GM10248 (cell line): ENCODE measurements at regions not wholly inside any gene's neighbourhood (a gene's known extent, or its start where the extent isn't known, plus 50 kb on each side); places are given as distances from the start of the nearest gene placed in this dataset.

Experiments
- CTCF ChIA-PET: fragments of 300-600 bp; sonication (Branson Sonifier 250); formaldehyde crosslinking; extraction: SDS; loops from one replicate; lab custom pipeline; 2021; ENCODE audit warnings: antibody characterized with exemption; lab: Yijun Ruan, JAX
- POLR2A ChIA-PET: fragments of 350-650 bp; sonication (Branson Sonifier 250); formaldehyde crosslinking; extraction: SDS; loops from one replicate; lab custom pipeline; 2020; ENCODE audit warnings: antibody characterized with exemption; lab: Yijun Ruan, JAX
- DNase-seq: peaks from one replicate; pipeline ENCODE4 v3.0.0; 2012; ENCODE audit errors: extremely low spot score
- CTCF ChIP-seq: IDR thresholded peaks from 2 replicates; pipeline ENCODE4 v1.5.1; 2012; ENCODE audit warnings: mild to moderate bottlenecking, low read depth; ENCODE audit errors: extremely low read depth, missing control alignments, control extremely low read depth

- ChIA-PET CTCF (interaction anchor here (0.9 to 1.2 kb wide), 4 partner anchors 13 to 579 kb away, joined by 3 to 4 read pairs (median 3); no protein-coding TSS in a partner anchor), POLR2A (no interaction called here)
- no peak for DNase-seq
- TF ChIP-seq CTCF: no peak
Measured at GRCh38 chr6:105644691-105645090, 241.8 kb upstream of the PREP start.

GRCh38 chr6:105644073-105644489, 241.2 kb upstream of the PREP start:
- peak; percentile 31 for TF ChIP-seq CTCF
- ChIA-PET POLR2A (no interaction called here), CTCF (interaction anchor here (0.9 to 1.9 kb wide), 6 partner anchors 15 to 579 kb away, joined by 3 to 4 read pairs (median 3); no protein-coding TSS in a partner anchor)
- DNase-seq: no peak

- ChIA-PET POLR2A (no interaction called here), CTCF (interaction anchor here (1.0 to 2.0 kb wide), 5 partner anchors 9 to 55 kb away, joined by 3 to 5 read pairs (median 4); no protein-coding TSS in a partner anchor)
- TF ChIP-seq CTCF: no peak
- no peak for DNase-seq
Measured at GRCh38 chr6:105642708-105643107, 239.8 kb upstream of the PREP start.

GRCh38 chr6:105641504-105641903, 238.6 kb upstream of the PREP start:
- POLR2A ChIA-PET: no interaction called here
- no peak for TF ChIP-seq CTCF
- CTCF ChIA-PET: interaction anchor here (0.9 to 2.1 kb wide), 8 partner anchors 9 to 100 kb away, joined by 3 to 5 read pairs (median 4); no protein-coding TSS in a partner anchor
- no peak for DNase-seq

- no peak for DNase-seq
- ChIA-PET POLR2A (no interaction called here), CTCF (interaction anchor here (1.5 kb wide), 1 partner anchor 9 kb away, joined by 4 read pairs; no protein-coding TSS in a partner anchor)
- no peak for TF ChIP-seq CTCF
Measured at GRCh38 chr6:105639124-105639523, 236.2 kb upstream of the PREP start.

GRCh38 chr6:105633814-105634213, 230.9 kb upstream of the PREP start:
- ChIA-PET CTCF (interaction anchor here (1.0 kb wide), 1 partner anchor 9 kb away, joined by 3 read pairs; no protein-coding TSS in a partner anchor), POLR2A (no interaction called here)
- no peak for DNase-seq
- no peak for TF ChIP-seq CTCF
